Hematopoietic multipotent progenitor cell treated with erythropoietin and hydrocortisone succinate and interleukin-3 and kit ligand, for 4 days (in vitro differentiated cells): ENCODE measurements at regions not wholly inside any gene's neighbourhood (a gene's known extent, or its start where the extent isn't known, plus 50 kb on each side); places are given as distances from the start of the nearest gene placed in this dataset.
"Not testable (repeated sequence)": the region's sequence is repeated elsewhere in the genome, so short reads cannot be mapped to it uniquely, and the experiment has no call there.

ENCODE experiments used
- DNase-seq: peaks from one replicate; pipeline ENCODE4 v3.0.0-alpha.2; 2015

- no peak for DNase-seq
Measured at GRCh38 chr10:21364196-21365114, 161.0 kb downstream of the SKIDA1 start.

- no peak for DNase-seq
Measured at GRCh38 chr10:21363731-21364104, 161.8 kb downstream of the SKIDA1 start.

GRCh38 chr10:21363092-21363730 is 162.3 kb downstream of the SKIDA1 start:
- DNase-seq, result no peak

- no peak for DNase-seq
Measured at GRCh38 chr10:21359202-21359601, 166.3 kb downstream of the SKIDA1 start.

- DNase-seq, result no peak
Measured at GRCh38 chr10:21355591-21356011, 169.9 kb downstream of the SKIDA1 start.

GRCh38 chr10:21352886-21353285 is 172.6 kb downstream of the SKIDA1 start:
- DNase-seq, result no peak

GRCh38 chr10:21351594-21351993 is 173.9 kb downstream of the SKIDA1 start:
- peak; percentile 73 for DNase-seq

GRCh38 chr10:21349912-21350286 is 175.6 kb downstream of the SKIDA1 start:
- DNase-seq, result no peak

- DNase-seq, result no peak
Measured at GRCh38 chr10:21347785-21348170, 177.7 kb downstream of the SKIDA1 start.

- no peak for DNase-seq
Measured at GRCh38 chr10:21347043-21347784, 178.3 kb downstream of the SKIDA1 start.

- DNase-seq, result no peak
Measured at GRCh38 chr10:21343087-21343486, 182.4 kb downstream of the SKIDA1 start.

- DNase-seq, result not testable (repeated sequence)
Measured at GRCh38 chr10:21342499-21342898, 183.0 kb downstream of the SKIDA1 start.

- DNase-seq, result no peak
Measured at GRCh38 chr10:21340331-21340730, 185.2 kb downstream of the SKIDA1 start.

- DNase-seq, result no peak
Measured at GRCh38 chr10:21337171-21337792, 188.2 kb downstream of the SKIDA1 start.

- DNase-seq, result peak; percentile 65
Measured at GRCh38 chr10:21336476-21337170, 188.9 kb downstream of the SKIDA1 start.

GRCh38 chr10:21334891-21335696 is 190.4 kb downstream of the SKIDA1 start:
- DNase-seq, result peak; percentile 61

- DNase-seq, result no peak
Measured at GRCh38 chr10:21330628-21331020, 194.9 kb downstream of the SKIDA1 start.

- no peak for DNase-seq
Measured at GRCh38 chr10:21329995-21330627, 195.4 kb downstream of the SKIDA1 start.

- DNase-seq, result no peak
Measured at GRCh38 chr10:21327289-21327993, 198.0 kb downstream of the SKIDA1 start.

GRCh38 chr10:21326594-21327288 is 198.7 kb downstream of the SKIDA1 start:
- DNase-seq, result peak; percentile 10
